ENCODE measurements at regions not wholly inside any gene's neighbourhood (a gene's known extent, or its start where the extent isn't known, plus 50 kb on each side); places are given as distances from the start of the nearest gene placed in this dataset.

DNA sequence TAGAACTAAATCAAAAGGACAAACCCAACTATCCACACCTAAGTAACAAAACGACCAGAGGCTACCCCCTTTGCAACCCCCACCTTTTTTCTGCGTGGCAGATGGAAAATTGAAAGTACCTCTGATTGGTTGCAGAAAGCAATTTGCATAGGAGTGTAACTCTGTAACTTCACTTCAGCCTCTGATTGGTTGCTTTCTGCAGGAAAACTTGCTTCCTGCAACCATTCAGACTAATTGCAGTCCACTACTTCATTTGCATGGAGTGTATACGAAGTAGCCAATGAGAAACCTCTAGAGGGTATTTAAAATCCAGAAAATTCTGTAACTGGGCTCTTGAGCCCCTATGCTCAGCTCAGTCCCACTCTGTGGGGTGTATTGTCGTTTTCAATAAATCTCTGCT, 129.1 kb upstream of the OLIG3 start:
- no peak for TF ChIP-seq POLR2A (IDR thresholded peaks at IDR 0.05)
- TF ChIP-seq, protein P1, sequence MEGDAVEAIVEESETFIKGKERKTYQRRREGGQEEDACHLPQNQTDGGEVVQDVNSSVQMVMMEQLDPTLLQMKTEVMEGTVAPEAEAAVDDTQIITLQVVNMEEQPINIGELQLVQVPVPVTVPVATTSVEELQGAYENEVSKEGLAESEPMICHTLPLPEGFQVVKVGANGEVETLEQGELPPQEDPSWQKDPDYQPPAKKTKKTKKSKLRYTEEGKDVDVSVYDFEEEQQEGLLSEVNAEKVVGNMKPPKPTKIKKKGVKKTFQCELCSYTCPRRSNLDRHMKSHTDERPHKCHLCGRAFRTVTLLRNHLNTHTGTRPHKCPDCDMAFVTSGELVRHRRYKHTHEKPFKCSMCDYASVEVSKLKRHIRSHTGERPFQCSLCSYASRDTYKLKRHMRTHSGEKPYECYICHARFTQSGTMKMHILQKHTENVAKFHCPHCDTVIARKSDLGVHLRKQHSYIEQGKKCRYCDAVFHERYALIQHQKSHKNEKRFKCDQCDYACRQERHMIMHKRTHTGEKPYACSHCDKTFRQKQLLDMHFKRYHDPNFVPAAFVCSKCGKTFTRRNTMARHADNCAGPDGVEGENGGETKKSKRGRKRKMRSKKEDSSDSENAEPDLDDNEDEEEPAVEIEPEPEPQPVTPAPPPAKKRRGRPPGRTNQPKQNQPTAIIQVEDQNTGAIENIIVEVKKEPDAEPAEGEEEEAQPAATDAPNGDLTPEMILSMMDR (IDR thresholded peaks at IDR 0.05), result no peak

Measured in right lobe of liver (tissue), 4 donors.